ENCODE measurements at regions not wholly inside any gene's neighbourhood (a gene's known extent, or its start where the extent isn't known, plus 50 kb on each side); places are given as distances from the start of the nearest gene placed in this dataset.
"Not testable (repeated sequence)": the region's sequence is repeated elsewhere in the genome, so short reads cannot be mapped to it uniquely, and the experiment has no call there.

GRCh38 chr7:152913492-152913891 is 153.9 kb downstream of the ACTR3B start:
- intact Hi-C loops (cut with DNase I; ENCODE audit: low total_unique reads), result no loop called here
- TF ChIP-seq, protein P1, sequence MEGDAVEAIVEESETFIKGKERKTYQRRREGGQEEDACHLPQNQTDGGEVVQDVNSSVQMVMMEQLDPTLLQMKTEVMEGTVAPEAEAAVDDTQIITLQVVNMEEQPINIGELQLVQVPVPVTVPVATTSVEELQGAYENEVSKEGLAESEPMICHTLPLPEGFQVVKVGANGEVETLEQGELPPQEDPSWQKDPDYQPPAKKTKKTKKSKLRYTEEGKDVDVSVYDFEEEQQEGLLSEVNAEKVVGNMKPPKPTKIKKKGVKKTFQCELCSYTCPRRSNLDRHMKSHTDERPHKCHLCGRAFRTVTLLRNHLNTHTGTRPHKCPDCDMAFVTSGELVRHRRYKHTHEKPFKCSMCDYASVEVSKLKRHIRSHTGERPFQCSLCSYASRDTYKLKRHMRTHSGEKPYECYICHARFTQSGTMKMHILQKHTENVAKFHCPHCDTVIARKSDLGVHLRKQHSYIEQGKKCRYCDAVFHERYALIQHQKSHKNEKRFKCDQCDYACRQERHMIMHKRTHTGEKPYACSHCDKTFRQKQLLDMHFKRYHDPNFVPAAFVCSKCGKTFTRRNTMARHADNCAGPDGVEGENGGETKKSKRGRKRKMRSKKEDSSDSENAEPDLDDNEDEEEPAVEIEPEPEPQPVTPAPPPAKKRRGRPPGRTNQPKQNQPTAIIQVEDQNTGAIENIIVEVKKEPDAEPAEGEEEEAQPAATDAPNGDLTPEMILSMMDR (IDR thresholded peaks at IDR 0.05 in 8 of 11, conservative IDR thresholded peaks at IDR 0.05 in 3 of 11), result no peak
- TF ChIP-seq POLR2AphosphoS5 (IDR thresholded peaks at IDR 0.05) (no peak), POLR2A (IDR thresholded peaks at IDR 0.05) (no peak)

DNA sequence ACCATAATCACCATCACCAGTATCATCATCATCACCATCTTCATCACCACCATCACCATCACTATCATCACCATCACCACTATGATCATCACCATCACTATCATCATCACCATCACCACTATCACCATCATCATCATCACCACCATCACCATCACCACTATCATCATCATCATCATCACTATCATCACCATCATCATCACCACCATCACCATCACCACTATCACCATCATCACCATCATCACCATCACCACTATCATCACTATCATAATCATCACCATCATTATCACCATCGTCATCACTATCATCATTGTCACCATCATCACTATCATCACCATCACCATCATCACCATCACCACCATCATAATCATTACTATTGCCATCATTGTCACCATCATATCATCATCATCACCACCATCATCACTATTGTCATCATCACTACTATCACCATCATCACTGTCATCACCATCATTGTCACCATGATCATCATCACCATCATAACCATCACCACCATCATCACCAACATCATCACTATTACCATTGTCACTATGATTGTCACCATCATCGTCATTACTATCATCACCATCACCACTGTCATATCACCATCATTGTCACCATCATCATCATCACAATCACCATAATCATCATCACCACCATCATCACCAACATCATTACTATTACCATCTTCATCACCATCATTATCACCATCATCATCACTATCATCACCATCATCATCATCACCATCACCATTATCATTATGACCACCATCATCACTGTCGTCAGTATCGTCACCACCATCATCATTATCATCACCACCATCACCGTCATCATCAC is 154.7 kb downstream of the ACTR3B start:
- whole genome bisulfite sequencing, 5 donors, result 75 to 99% (median 88%) methylated on average over 5 of the region's 5 CpGs
- Histone ChIP-seq H3K27ac (no peak overlapping the region), H3K4me1 (peaks cover 0 to 5% (median 0%) of the 10 kb centered on the region in 6 donors), H3K9me3 (peaks cover 0 to 10% (median 0%) of the 10 kb centered on the region in 8 donors), H3K36me3 (no peaks in the 10 kb centered on the region), H3K4me3 (no peak overlapping the region), H3K27me3 (replicated peaks in 1 of 7) (no peaks in the 10 kb centered on the region)
- TF ChIP-seq POLR2AphosphoS5 (IDR thresholded peaks at IDR 0.05) (no peak), POLR2A (IDR thresholded peaks at IDR 0.05) (no peak)
- TF ChIP-seq, protein P1 (IDR thresholded peaks at IDR 0.05 in 8 of 11, conservative IDR thresholded peaks at IDR 0.05 in 3 of 11), result no peak
- no peak for DNase-seq
- intact Hi-C loops (cut with DNase I; ENCODE audit: low total_unique reads), result no loop called here

More at GRCh38 chr7:152913492-152913891, 153.9 kb downstream of the ACTR3B start:
- DNase-seq, result no peak
- no peaks in the 10 kb centered on the region for H3K36me3 ChIP-seq
- H3K9me3 ChIP-seq, result peaks cover 0 to 10% (median 0%) of the 10 kb centered on the region in 8 donors
- 56 to 87% (median 74%) methylated on average over 3 of the region's 3 CpGs for WGBS, 5 donors
- peaks cover 0 to 5% (median 0%) of the 10 kb centered on the region in 6 donors for H3K4me1 ChIP-seq
- no peak overlapping the region for H3K4me3 ChIP-seq
- H3K27me3 ChIP-seq (replicated peaks in 1 of 7), result no peaks in the 10 kb centered on the region
- no peak overlapping the region for H3K27ac ChIP-seq

DNA sequence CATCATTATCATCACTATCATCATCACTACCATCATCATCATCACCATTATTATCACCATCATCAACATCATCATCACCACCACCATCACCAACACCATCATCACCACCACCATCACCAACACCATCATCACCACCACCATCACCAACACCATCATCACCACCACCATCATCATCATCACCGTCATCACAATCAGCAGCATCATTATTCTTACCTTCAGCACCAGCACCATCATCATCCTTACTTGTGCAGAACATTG is 155.2 kb downstream of the ACTR3B start:
- H3K9me3 ChIP-seq, result peaks cover 0 to 10% (median 0%) of the 10 kb centered on the region in 8 donors
- H3K27me3 ChIP-seq (replicated peaks in 1 of 7); H3K36me3 ChIP-seq; intact Hi-C loops (cut with DNase I; ENCODE audit: low total_unique reads); DNase-seq; H3K27ac ChIP-seq; H3K4me1 ChIP-seq; H3K4me3 ChIP-seq: not testable (repeated sequence)
- WGBS, 5 donors, result 88 to 100% (median 97%) methylated on average over 1 of the region's 1 CpG

DNA sequence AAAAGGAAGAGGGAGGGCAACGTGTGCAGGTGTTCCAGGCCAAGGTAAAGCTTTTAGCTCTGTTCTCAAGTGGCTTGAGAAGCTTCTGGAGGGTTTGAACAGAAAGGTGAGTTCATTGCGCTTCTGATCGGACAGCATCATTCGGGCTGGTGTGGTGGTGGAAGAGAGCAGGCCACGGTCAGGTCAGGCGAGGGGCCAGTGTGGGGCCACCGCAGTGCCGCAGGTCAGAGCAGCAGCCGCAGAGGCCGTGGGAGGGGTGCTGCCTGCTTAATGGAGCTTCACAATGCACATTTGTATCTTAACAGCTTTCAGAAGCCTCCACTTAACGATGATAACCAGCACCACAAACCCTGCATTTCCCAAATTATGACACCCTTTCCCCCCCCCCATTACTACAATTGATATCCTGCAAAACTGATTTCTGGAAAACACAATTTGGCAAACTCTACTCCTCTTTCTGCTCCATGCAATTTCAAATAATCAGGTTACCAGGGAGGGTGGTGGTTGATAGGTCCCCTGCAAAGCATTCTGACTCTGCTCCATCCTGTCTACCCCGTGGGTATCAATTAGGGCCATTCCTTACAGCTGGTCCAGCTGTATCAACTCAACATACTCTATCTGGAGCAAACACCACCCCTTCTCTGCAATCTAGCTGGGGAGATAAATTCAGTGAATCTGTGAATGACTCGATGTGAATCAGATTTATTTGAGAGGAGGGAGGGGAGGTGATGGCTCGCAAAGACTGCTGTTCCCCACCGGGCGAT is 162.9 kb downstream of the ACTR3B start:
- 81 to 89% (median 84%) methylated on average over 16 of the region's 16 CpGs for WGBS, 5 donors
- H3K4me1 ChIP-seq, result peaks cover 3 to 16% (median 10%) of the 10 kb centered on the region in 6 donors
- no peak for DNase-seq
- H3K9me3 ChIP-seq, result peaks cover 0 to 17% (median 12%) of the 10 kb centered on the region in 8 donors
- no peaks in the 10 kb centered on the region for H3K36me3 ChIP-seq
- TF ChIP-seq, protein P1 (IDR thresholded peaks at IDR 0.05 in 8 of 11, conservative IDR thresholded peaks at IDR 0.05 in 3 of 11), result no peak
- TF ChIP-seq POLR2A (IDR thresholded peaks at IDR 0.05) (no peak), POLR2AphosphoS5 (IDR thresholded peaks at IDR 0.05) (no peak)
- H3K4me3 ChIP-seq, result no peak overlapping the region
- H3K27ac ChIP-seq, result no peak overlapping the region
- peaks cover 0 to 51% (median 27%) of the 10 kb centered on the region in 7 donors for H3K27me3 ChIP-seq (replicated peaks in 1 of 7)
- intact Hi-C loops (cut with DNase I; ENCODE audit: low total_unique reads), result no loop called here

Data from spleen (tissue), 11 donors.